Right atrium auricular region (tissue), 2 donors: ENCODE measurements at regions not wholly inside any gene's neighbourhood (a gene's known extent, or its start where the extent isn't known, plus 50 kb on each side); places are given as distances from the start of the nearest gene placed in this dataset.
A peak's percentile ranks its signal among the peaks of the same experiment; 100 is the strongest.

Experiments used
- DNase-seq: peaks from one replicate; pipeline ENCODE4 v3.0.0-alpha.2; 2019; ENCODE audit warnings: low spot score
- H3K27ac ChIP-seq, 2 donors: fragments of 200-600 bp; sonication (generic); 1 replicate in 1 of 2; 2 replicates in 1 of 2; pipeline ENCODE4 v1.5.1; 2016 to 2019
- H3K27me3 ChIP-seq, 2 donors: fragments of 200-600 bp; sonication (generic); one replicate each; pipeline versions ENCODE4 v1.5.1 to v1.6.0; 2017 to 2019
- H3K36me3 ChIP-seq: fragments of 200-600 bp; sonication (generic); one replicate; pipeline ENCODE4 v1.5.1; 2016
- H3K4me1 ChIP-seq, 2 donors: fragments of 200-600 bp; sonication (generic); one replicate each; pipeline versions ENCODE4 v1.5.1 to v1.6.0; 2017 to 2019
- H3K4me3 ChIP-seq, 2 donors: fragments of 200-600 bp; sonication (generic); 1 replicate in 1 of 2; 2 replicates in 1 of 2; pipeline ENCODE4 v1.5.1; 2017 to 2019; ENCODE audit warnings: mild to moderate bottlenecking in 1 of 2, moderate library complexity in 1 of 2
- H3K9me3 ChIP-seq, 2 donors: fragments of 200-600 bp; sonication (generic); one replicate each; pipeline ENCODE4 v1.5.1; 2019
- TF ChIP-seq, protein P1 (sequence below), 2 donors: fragments of 200-600 bp; sonication (generic); IDR thresholded peaks; one replicate each; pipeline ENCODE4 v1.5.1; 2019; ENCODE audit warnings: antibody characterized with exemption in 2 of 2

DNA sequence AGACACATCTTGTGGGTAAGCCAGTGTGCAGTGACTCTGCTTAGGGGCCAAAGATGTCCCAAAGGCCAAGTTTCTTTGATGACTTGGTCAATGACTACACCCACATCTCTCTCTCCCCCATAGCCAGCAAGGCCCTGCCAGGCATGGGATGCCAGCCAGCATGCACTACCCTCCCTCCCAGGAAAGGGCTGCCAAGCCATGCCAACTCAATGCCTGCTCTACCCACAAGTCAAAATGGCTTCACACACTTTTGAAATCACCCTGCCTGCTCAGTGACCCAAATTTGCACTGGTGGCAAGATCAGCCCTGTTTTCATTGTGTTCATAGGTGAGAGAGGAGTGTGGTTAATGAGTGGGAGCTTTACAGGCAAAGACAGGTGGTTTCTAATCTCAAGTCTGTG is 112.5 kb downstream of the MATN1 start:
- H3K4me3 ChIP-seq: no peak overlapping the region
- no peaks in the 10 kb centered on the region for H3K4me1 ChIP-seq
- no peak overlapping the region for H3K27ac ChIP-seq
- no peaks in the 10 kb centered on the region for H3K27me3 ChIP-seq
- H3K9me3 ChIP-seq: no peaks in the 10 kb centered on the region
- DNase-seq: no peak
- H3K36me3 ChIP-seq: no peaks in the 10 kb centered on the region
- TF ChIP-seq, protein P1, sequence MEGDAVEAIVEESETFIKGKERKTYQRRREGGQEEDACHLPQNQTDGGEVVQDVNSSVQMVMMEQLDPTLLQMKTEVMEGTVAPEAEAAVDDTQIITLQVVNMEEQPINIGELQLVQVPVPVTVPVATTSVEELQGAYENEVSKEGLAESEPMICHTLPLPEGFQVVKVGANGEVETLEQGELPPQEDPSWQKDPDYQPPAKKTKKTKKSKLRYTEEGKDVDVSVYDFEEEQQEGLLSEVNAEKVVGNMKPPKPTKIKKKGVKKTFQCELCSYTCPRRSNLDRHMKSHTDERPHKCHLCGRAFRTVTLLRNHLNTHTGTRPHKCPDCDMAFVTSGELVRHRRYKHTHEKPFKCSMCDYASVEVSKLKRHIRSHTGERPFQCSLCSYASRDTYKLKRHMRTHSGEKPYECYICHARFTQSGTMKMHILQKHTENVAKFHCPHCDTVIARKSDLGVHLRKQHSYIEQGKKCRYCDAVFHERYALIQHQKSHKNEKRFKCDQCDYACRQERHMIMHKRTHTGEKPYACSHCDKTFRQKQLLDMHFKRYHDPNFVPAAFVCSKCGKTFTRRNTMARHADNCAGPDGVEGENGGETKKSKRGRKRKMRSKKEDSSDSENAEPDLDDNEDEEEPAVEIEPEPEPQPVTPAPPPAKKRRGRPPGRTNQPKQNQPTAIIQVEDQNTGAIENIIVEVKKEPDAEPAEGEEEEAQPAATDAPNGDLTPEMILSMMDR (IDR thresholded peaks at IDR 0.05): no peak

DNA sequence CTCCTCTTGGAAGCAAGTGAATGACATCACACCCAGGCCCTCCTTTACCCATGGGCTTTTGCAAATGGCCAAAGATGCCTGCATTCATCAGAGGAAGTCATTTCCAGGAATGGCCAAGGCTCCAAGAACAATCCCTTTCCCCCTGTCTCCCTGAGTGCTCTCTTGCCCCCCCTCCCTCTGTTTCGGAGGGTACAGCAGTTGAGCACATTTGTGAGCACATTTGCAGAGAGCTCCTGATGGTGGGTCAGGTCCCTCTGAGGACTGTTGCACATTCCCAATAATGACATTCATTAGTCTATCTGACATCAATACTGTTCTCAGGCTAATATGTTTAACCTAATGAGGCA is 113.4 kb downstream of the MATN1 start:
- Histone ChIP-seq H3K27me3 (no peaks in the 10 kb centered on the region), H3K36me3 (no peaks in the 10 kb centered on the region), H3K4me3 (no peak overlapping the region), H3K9me3 (no peaks in the 10 kb centered on the region), H3K27ac (no peak overlapping the region), H3K4me1 (no peaks in the 10 kb centered on the region)
- DNase-seq: no peak
- TF ChIP-seq, protein P1 (IDR thresholded peaks at IDR 0.05): no peak

DNA sequence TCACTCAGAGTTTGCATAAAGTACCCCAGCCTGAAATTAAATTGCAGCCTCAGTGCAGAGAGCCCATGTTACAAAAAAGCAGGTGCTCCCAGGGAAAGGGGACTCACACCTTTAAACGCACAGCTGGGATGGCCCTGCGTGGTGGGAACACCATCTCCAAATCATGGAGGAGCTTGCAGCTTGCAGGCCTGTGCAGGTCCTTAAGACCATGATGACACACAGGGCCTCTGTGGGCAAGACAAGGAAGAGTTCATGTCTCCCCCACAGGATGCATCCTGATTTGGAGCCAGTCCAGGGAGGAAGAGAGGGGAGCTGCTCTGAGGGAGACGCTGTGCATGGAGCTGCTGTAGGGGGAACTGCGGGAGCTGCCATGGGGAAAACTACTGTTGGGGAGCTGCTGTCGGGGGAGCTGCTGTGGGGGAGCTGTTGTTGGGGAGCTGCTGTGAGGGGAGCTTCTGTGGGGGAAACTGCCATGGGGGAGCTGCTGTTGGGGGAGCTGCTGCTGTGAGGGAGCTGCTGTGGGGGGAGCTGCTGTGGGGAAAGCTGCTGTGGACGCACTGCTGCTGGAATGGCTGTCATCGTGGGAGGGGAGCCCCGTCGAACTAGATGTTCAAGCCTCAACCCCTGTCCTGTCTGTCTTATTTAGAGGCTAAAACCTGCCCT is 113.9 kb downstream of the MATN1 start:
- no peaks in the 10 kb centered on the region for H3K27me3 ChIP-seq
- no peak overlapping the region for H3K4me3 ChIP-seq
- no peaks in the 10 kb centered on the region for H3K4me1 ChIP-seq
- H3K27ac ChIP-seq: no peak overlapping the region
- no peaks in the 10 kb centered on the region for H3K9me3 ChIP-seq
- TF ChIP-seq, protein P1 (IDR thresholded peaks at IDR 0.05): no peak
- no peak for DNase-seq
- H3K36me3 ChIP-seq: no peaks in the 10 kb centered on the region

DNA sequence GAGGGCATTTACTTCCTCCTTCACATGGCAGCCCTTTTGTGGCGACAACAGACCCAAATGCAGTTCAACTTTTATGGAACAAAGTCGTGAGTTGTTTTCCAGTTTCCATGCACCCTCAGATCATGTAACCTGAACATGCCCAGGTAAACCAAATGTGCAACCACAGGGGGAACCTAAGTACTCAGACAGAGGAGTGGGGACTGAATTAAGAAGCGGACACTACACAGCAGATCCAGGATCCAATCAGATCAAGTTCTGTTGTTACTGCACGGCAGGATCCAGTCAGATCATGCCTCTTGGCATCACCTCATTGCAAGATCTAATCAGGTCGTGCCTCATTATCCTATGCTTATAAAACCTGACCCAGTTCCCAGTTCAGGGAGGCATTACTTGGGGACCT is 115.7 kb downstream of the MATN1 start:
- H3K36me3 ChIP-seq: no peaks in the 10 kb centered on the region
- no peaks in the 10 kb centered on the region for H3K9me3 ChIP-seq
- H3K4me1 ChIP-seq: no peaks in the 10 kb centered on the region
- no peak overlapping the region for H3K4me3 ChIP-seq
- TF ChIP-seq, protein P1 (IDR thresholded peaks at IDR 0.05): no peak
- H3K27me3 ChIP-seq: no peaks in the 10 kb centered on the region
- peak; percentile 9 for DNase-seq
- no peak overlapping the region for H3K27ac ChIP-seq

DNA sequence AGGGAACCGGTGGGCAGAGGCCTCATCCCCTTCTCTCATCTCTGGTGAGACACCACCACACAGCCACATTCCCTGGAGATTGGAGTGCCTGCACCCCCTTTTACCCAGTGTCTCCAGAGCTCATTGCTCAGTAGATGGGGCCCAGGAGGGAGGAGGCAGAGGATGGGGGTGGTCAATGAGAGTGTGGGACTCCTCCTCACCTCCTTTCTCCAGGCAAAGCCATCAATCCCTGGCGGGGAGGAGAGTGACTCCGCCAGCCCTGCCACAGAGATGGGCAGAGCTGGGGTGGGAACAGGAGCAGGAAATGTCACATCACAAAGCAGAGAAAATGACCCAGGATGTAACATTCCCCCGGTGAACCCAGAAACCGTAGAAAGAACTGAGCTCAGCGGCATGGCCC is 117.2 kb downstream of the MATN1 start:
- Histone ChIP-seq H3K27me3 (no peaks in the 10 kb centered on the region), H3K4me1 (no peaks in the 10 kb centered on the region), H3K27ac (no peak overlapping the region), H3K9me3 (no peaks in the 10 kb centered on the region), H3K4me3 (no peak overlapping the region), H3K36me3 (no peaks in the 10 kb centered on the region)
- DNase-seq: no peak
- TF ChIP-seq, protein P1 (IDR thresholded peaks at IDR 0.05): no peak

DNA sequence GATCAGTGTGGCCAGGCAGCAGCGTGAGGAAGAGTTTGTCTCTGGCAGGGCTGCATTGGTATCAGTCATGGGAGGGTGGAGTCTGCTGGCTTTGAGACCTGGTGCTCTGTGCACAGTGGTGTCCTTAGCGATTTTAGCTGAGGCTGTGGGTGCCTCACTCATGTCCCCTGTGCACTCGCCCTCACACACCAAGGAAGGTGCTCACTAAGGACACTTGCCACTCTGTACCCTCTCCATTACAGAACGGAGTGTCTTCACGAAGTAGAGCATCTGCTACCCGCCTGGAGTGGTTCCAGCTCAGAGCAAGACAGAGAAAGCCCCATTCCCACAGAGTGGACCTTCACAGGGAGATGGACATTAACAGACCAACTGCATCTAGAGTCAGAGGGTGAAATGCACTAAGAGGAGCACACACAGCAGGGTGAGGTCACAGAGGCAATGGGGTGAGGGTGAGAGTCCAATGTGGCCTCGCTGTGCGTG is 117.9 kb downstream of the MATN1 start:
- Histone ChIP-seq H3K27ac (no peak overlapping the region), H3K9me3 (no peaks in the 10 kb centered on the region), H3K4me3 (no peak overlapping the region), H3K27me3 (no peaks in the 10 kb centered on the region), H3K36me3 (no peaks in the 10 kb centered on the region), H3K4me1 (no peaks in the 10 kb centered on the region)
- DNase-seq: no peak
- TF ChIP-seq, protein P1 (IDR thresholded peaks at IDR 0.05): no peak
